HG03442 (cell line): ENCODE measurements at regions not wholly inside any gene's neighbourhood (a gene's known extent, or its start where the extent isn't known, plus 50 kb on each side); places are given as distances from the start of the nearest gene placed in this dataset.
"Not testable (repeated sequence)": the region's sequence is repeated elsewhere in the genome, so short reads cannot be mapped to it uniquely, and the experiment has no call there.

ENCODE experiments used
- ATAC-seq: cut with Tn5 transposase; IDR thresholded peaks from one replicate; pipeline ENCODE4 v1.9.1; 2021; ENCODE audit warnings: mild to moderate bottlenecking, moderate library complexity; ENCODE audit not compliant: unreplicated experiment

DNA sequence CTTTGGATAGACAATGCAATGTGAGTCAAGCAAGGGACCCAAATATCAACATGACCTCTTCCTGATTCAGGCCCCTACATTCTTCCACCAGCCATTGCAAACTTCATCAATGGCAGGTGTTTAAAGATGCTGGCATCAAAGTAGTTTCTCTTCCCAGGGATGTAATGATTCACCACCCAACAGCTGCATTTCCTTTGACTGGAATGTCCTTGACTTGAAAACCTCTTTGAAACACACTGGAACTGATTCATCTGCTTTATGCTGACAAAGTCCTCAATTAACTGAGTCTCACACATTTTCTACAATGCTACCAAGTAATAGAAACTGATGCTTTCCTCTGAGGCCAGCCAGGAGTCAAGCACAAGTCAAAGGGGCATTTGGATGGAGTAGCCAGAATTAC lies 385.5 kb downstream of the GBE1 start:
- ATAC-seq = no peak

DNA sequence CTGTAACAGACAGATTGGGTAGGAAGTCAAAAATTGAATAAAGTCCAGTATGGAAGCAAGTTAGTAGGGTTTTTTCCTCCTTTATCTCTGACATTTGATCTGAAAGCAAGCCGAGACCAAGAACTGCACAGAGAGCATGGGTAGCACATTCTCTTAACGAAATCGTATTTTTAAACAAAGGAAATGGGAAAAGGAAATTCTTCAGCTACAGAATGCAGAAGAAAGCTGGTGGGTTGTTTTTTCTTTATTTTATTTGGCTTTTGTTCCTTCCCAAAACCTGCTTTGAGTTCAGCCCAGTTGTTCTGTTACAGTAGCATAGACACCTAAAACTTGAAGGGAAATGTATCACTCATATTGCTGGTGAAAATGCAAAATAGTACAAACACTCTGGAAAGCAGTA lies 397.0 kb downstream of the GBE1 start:
- ATAC-seq = no peak

DNA sequence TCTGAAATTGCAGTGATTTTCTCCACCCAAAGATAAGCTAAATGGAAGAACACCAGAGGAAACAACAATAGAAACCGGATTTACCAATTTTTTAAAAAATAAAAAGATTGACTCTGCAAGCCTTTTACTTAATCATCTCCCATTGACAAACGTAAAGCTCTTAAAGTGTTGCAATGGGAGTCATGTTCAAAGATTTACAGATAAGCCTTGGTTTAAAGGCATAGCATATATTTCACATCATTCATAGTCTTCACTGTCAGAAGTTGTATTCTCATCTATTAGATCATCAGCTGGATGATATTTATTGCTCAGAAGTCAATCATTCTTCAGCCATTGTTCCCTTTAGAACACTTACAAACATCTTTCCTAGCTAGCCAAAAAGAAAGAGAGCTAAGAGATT lies 397.6 kb downstream of the GBE1 start:
- ATAC-seq = no peak

DNA sequence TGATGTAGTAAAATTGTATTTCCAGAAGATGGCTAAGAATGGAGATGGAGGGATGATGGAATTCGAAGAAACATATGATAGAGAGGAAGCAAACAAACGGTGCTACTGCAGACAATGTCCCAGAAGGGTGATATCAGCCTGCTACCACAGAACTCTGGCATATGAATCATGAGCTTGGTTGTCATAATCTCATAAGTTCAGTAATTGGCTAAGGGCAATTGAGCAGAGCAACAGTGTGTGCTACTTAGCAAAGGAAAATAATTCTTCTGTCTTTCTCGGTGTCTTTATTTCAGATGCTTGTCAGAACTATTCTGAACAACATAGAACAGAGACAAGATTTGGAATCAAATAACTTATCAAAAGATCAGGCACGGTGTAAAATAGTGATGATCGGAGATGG lies 407.3 kb downstream of the GBE1 start:
- ATAC-seq = no peak

DNA sequence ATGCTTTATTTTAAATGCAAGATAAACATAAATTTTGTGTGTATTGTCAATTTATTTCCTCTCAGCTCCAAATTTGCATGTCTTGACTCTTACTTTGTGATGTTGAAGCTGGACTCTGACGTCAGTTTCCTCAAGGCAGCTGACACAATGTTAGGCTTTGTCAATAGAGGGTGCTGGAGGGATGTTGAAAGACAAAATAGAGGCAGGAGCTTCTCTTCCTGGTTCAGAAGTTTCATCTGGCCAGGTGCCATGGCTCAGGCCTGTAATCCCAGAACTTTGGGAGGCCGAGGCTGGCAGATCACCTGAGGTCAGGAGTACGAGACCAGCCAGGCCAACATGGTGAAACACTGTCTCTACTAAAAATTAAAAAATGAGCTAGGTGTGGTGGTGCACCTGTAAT lies 408.6 kb downstream of the GBE1 start:
- peak; percentile 42 for ATAC-seq

DNA sequence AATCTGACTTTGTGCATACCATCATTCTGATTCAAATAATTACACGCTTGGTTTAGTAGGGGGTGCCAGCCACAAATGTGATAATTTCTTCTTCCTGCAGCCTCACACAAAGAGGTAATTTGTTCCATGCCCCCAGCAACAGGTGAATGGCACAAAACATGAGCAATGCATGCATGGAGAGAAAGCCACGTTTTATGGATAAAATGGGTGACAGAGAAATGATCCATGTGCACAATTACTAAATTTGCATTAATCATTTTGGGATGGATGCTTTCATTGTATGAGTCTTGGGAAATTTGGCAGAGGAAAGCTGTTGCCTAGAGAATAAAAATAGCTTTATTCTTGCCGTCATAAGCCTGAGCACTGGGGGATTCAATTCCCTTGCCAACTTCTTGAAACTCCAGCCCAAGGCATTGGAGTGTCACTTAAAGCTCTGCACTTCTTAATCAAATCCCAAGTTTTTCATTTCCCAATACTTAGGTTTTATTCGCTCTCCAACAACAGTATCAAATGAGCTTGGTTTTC lies 411.6 kb downstream of the GBE1 start:
- ATAC-seq = no peak

DNA sequence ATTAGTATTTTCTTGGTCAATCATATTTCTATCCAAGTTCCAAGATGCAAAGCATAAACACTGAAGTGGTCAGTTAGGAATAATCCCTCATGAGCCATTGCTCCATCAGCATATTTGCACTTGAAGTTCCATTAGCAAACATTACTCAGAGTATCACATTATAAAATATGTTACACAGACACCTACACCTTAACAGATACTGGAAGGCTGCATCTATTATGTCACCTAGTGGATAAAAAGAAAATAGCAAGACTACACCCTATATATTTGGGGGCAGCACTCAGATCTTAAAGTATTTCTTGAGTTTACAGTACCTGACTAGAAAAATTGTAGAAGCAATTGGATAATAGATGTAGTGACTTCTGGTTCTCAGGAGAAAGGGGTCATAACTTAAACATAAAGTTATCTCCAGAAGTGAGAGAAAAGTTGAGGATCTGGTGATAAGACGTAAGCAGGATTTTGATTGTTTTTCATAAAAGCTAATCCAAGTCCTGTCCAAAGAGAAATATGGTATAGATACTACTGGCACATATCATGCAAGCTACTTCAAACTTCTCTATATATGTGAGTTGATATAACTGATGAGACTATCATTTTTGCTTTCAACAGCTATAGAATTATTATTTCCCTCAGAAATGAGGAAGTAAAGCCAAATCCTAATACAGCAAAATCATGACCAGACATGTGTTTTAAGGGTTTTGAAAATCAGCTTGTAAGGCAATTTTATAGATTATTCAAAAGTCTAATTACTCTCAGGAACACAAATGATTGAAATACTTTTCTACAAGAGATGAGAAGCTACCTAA lies 422.2 kb downstream of the GBE1 start:
- ATAC-seq = peak; percentile 94

DNA sequence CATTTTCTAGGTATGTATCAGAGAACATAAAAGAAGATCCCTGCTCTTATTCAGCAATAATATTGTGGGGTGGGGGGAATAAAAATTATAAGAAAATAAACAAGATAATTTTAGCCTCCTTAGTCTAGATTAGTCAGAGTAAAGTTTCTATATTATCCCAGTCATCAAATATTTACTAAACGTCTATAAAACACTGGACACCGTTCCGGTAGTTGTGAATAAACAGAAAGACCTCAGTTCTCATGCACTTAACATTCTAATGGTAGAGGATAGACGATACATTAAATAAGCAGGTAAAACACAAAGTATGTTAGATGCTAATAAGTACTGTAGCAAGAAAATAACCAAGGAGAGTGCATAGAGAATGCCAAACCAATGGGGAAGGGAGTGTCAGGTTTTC lies 425.0 kb downstream of the GBE1 start:
- no peak for ATAC-seq

DNA sequence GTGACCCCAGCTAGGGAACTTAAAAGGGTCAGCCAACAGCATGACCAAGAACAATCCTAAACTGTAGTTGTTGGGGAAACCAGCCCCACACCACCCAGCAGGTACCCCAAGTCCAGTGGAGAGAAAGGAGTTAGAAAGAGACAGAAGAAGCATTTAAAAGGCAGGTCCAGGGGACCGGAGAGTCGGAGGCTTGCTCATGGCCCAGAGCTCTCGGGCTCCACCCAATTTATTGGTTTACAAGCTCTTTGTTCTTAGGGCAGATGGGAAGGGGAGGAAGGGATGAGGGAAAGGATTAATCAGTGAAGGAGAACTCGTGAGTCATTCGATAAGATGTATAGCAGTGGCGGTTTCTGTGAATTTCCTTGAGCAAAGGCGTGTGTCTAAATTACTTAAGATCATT lies 431.6 kb downstream of the GBE1 start:
- ATAC-seq = not testable (repeated sequence)

DNA sequence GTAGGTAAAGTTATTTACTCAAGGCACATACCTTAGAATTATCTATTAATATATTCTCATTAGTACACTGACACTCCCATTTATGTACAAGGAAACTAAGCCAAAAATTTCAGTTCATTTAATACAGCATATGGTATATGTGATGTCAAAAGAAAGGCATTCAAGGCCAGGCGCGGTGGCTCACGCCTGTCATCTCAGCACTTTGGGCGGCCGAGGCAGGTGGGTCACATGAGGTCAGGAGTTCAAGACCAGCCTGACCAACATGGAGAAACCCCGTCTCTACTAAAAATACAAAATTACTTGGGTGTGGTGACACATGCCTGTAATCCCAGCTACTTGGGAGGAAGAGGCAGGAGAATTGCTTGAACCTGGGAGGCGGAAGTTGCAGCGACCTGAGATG lies 435.2 kb downstream of the GBE1 start:
- no peak for ATAC-seq

DNA sequence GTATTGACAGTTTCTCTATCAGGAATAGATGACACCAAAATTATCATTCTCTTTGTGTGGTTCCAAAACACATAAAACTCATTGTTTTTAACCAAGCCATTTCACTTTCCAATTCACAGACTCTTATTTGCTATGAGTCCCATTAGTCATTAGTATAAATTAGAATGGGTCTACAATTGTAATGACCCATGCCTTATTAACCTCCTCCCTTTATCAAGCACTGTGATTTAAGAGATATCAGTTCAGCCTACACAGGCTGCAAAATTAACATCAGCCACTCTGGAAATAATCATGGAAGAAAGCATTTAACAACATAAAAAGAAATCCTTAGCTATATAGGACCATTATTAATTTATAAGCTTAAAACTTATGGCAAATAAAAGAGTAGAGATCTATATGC lies 440.6 kb downstream of the GBE1 start:
- no peak for ATAC-seq

DNA sequence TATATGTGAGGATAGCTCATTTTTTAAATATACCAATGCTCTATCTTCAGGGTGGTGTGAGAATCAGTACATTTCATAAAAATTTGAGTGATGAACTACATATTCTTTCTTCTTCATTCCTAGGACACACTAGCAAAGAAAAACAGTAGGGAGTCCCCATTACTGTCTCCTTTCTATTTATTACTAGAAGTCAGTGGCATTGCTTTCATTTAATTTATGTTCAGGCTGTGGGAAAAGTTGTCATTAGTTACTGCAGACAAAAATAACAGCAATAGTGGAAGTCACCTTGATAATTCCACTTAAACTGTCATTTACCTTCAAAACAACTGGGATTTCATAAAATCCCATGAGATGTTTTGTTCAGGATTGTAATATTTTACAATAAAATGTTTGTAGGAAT lies 446.4 kb downstream of the GBE1 start:
- ATAC-seq = no peak

DNA sequence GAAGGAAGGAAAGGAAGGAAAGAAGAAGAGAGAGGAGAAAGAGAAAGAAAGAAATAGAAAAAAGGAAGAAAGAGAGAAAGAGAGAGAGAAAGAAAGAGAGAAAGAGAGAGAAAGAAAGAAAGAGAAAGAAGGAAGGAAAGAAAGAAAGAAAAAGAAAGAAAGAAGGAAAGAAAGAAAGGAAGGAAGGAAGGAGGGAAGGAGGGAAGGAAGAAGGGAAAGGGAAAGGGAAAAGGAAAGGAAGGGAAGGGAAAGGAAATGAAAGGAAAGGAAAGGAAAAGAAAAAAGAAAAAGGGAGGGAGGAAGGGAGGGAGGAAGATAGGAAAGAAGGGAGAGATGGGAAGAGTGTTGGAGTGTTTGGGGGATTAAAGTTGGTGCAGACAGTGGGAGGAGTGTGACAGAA lies 450.1 kb downstream of the GBE1 start:
- no peak for ATAC-seq

DNA sequence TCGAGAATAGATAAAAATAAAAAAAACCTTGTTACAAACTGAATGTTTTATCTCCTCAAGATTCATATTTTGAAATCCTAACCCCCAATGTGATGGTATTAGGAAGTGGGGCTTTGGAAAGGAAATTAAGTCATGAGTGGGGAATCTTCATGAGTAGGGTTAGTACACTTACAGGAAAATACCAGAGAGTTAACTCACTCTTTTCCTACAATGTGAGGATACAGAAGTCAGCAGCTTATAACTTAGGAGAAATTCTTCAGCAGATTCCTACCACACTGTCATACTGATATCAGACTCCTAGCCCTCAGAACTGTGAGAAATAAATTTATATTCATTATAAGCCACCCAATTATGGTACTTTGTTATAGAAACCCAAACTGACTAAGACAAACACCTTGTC lies 453.1 kb downstream of the GBE1 start:
- ATAC-seq = no peak

DNA sequence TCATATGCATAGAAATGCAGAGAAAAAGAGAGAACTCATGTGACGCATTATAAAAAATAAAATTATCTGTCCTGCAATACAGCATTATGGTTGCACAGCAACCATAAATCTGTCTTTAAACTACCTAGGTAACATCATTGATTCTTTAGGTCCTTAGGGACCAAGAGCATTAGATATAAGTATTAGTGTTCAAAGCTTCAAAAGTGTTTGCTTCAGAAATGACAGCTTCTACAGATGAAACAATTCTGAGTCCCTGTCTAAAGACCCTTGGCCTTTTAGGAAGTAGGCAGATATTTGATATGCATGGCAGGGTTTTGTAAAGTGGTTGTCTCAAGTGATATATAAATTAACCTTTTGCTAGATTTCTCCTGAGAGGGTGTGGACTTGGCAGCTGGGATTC lies 454.2 kb downstream of the GBE1 start:
- no peak for ATAC-seq

DNA sequence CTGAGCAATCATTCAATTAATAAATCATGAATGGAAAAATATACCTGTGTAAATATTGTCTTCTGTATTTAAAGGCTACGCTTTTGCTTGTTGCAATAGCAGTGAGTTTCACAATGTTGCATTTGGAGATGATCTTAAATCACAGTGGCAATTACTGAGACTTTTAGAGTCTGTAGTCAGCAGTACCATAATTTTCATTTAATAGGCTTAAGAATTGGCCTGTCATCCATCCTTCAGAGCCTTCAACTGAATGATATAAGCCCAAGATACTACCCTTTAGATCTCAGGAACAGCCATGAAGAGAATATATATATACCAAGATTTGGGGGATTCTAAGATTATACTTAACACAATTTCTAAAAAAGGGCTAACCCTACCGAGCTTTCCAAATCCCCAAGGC lies 458.1 kb downstream of the GBE1 start:
- no peak for ATAC-seq

DNA sequence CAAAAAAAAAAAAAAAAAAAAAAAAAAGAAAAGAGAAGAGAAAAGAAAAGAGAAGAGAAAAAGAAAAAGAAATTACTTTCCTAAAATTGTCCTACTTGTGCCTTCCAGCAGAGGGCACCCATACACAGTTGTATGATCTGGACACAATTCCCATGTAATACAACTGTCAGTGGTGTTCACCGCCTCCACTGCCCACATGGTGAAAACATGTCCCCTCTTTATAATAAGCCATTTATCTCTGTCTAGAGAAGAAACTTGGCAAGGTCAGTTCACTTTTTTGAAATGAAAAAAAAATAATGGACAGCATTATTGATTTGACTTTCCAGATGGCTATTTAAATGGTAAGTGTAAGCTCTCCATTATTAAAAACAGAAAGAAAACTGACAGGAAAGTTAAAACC lies 459.4 kb downstream of the GBE1 start:
- peak; percentile 89 for ATAC-seq

DNA sequence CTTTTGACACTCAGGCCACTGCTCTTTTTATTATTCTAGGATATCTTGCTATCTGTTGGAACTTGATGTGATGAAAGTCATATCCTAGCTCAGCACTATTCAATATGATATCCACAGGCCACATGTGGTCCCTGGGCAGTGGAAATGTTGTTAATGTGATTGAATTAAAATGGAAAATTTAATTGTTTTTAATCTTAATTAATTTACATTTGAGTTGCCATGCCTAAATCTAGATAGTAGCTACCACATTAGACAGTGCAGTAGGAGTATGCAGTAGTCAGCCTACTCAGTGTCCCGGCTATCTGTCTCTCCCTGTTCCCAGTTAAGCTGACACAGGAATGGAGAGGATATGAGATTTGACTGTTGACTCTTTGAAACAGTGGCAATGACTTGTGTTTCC lies 460.2 kb downstream of the GBE1 start:
- no peak for ATAC-seq

DNA sequence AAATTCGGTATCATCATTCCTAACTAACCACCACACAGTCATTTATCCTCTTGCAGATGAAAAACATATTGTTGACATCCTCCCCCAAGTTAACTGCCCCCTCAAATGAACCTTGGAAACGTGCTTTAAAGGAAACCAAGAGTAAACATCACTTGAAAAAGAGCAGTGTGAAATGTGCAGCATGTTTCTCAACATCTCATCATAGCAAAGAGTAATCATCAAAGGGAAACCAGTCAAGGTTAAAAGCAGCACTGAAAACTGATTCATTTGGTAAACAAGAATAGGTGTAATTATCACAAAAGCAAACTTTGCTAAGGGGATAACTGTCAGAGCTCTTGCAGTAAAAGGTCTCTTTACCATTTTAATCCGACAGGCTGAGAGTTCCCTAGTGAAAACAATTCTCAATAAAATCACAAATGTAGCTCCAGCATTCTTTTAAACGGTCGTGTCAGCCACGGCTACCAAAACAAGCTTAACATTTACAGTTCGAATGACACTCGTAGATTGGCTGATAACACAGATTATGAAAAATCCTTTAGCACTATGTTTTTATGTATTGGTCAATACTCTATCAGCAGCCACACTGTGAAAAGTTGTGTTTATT lies 461.0 kb downstream of the GBE1 start:
- ATAC-seq = no peak

DNA sequence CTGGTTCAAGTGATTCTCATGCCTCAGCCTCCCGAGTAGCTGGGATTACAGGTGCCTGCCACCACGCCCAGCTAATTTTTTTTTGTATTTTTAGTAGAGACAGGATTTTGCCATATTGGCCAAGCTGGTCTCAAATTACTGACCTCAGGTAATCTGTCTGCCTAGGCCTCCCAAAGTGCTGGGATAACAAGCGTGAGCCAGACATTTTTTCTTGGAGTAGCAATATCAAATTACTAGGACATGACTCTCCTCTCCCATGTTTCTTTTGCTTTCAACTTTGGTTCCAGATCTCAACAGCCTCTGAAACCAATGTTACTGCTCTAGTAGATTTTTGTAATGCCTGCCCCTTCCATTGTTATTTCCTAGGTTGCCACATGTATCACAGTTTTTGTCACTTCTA lies 462.0 kb downstream of the GBE1 start:
- no peak for ATAC-seq

DNA sequence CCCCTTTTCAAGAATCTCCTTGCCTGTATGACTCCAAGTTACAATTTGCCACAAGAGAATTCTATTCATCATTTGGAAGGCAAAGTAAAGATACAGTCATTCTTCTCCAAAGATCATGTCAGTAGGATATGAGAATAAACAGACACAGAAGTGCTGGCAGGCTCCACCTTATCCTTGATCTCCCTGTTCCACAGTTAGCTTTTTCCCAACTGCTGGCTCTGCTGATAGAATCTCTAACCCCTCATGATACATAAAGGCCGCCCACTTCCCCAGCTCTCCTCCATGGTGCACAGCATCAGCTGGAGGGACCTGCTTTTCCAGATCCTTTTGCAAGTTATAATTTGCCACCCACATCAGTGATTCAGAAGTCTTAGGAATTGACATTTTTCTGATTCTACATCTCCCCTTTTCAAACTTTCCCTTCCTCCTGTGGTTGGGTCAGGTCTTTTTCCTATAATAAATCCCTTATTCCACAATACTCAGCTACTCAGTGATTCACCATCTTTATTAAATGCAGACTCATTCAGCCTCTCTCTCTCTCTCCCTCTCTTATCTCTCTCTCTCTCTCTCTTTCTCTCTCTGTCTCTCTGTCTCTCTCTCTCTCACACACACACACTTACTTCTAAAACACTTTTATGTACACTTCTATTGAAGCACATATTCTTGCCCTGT lies 465.4 kb downstream of the GBE1 start:
- no peak for ATAC-seq

DNA sequence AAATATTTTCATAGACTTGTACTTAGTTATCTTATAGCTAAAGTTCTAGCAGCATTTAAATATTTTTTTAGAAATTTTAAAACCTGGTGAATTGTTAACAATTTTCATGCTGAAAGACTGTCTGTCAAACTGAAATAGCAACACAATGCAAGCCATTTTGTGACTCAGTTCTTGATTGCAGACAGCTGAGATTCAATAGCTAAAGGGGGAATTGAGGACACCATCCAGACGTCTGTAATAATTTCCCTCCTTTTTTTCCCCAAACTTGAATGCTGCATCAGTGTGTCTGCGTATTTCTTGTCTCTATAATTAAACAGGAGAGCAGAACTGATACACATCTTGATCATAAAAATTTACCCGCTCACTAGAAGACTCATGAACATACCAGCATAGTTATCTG lies 468.3 kb downstream of the GBE1 start:
- ATAC-seq = no peak
